NT2/D1 (cell line): ENCODE measurements at regions not wholly inside any gene's neighbourhood (a gene's known extent, or its start where the extent isn't known, plus 50 kb on each side); places are given as distances from the start of the nearest gene placed in this dataset.

Experiments used
- SUZ12 ChIP-seq: IDR thresholded peaks from 2 replicates; pipeline ENCODE4 v1.6.1; 2011; ENCODE audit not compliant: insufficient read length, insufficient read depth; ENCODE audit errors: extremely low read depth
- YY1 ChIP-seq: IDR thresholded peaks from 2 replicates; pipeline ENCODE4 v1.6.1; 2011; ENCODE audit not compliant: insufficient read length, insufficient read depth
- ZNF274 ChIP-seq: IDR thresholded peaks from 2 replicates; pipeline ENCODE4 v1.6.1; 2011; ENCODE audit warnings: mild to moderate bottlenecking, low read depth, low read length

DNA sequence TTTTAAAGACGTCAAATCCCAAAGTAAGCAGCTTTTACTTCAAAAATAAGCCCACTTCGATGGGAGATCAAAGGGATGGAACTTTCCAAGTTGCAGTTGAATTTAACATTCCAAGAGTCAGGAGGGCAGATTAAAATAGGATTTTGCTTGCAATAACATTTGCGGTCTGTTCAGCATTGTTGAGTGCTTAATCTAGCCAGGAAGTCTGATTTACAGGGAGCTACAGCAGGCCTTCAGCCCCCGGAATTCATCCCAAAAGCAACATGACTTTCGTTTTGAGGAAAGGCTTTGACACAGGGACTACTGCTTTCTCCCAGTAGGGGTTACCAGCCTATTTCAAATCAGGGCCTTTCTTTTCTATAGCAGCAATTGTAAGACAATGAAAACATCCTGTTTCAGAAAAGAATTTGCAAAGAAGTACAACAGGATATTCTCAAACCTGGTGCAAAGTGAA, 279.6 kb upstream of the PITRM1 start:
- TF ChIP-seq ZNF274 (no peak), YY1 (no peak), SUZ12 (no peak)
